ENCODE measurements at regions not wholly inside any gene's neighbourhood (a gene's known extent, or its start where the extent isn't known, plus 50 kb on each side); places are given as distances from the start of the nearest gene placed in this dataset.
A peak's percentile ranks its signal among the peaks of the same experiment; 100 is the strongest.
"Not testable (repeated sequence)": the region's sequence is repeated elsewhere in the genome, so short reads cannot be mapped to it uniquely, and the experiment has no call there.

DNA sequence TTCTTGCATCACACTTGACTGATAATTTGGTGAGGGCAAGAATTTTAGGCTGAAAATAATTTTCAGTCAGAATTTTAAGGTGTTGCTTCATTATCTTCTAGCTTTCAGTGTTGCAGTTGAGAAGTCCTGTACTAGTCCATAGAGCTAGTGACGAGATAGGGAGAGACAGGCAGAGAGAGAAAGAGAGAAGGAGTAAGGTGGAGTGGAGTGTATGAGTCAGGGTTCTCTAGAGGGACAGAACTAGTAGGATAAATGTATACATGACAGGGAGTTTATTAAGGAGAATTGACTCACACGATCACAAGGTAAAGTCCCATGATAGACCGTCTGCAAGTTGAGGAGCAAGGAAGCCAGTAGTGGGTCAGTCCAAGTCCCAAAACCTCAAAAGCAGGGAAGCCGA lies 127.2 kb downstream of the UTP18 start:
- DNase-seq (ENCODE audit: extremely low read depth in 1 of 2, low read depth in 1 of 2): no peak

DNA sequence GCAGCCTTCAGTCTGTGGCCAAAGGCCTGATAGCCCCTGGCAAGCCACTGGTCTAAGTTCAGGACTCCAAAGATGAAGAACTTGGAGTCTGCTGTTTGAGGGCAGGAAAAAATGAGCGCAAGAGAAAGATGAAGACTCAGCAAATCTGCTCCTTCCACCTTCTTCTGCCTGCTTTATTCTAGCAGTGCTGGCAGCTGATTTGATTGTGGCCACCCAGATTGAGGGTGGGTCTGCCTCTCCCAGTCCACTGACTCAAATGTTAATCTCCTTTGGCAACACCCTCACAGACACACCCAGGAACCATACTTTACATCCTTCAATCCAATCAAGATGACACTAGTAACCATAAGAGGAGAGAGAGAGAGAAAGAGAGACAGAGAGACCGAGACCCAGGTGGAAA lies 127.6 kb downstream of the UTP18 start:
- no peak for DNase-seq (ENCODE audit: extremely low read depth in 1 of 2, low read depth in 1 of 2)

DNA sequence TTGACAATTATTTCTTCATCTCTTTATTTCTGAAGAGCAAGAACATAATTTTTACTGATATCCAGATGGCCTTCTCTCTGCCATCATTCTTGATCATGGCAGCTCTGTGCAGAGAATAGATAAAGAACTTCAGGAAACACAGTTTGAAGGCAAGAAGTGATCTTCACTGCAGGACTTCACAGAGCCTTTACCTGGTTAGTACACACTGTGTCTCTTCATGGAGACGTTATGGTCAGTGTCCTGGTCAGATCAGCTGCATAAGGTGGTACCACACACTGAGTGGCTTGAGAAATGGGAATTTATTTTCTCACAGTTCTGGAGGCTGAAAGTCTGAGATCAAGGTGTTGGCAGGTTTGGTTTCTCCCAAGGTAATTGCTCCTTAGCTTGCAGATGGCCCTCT lies 129.5 kb downstream of the UTP18 start:
- DNase-seq (ENCODE audit: extremely low read depth in 1 of 2, low read depth in 1 of 2): no peak

DNA sequence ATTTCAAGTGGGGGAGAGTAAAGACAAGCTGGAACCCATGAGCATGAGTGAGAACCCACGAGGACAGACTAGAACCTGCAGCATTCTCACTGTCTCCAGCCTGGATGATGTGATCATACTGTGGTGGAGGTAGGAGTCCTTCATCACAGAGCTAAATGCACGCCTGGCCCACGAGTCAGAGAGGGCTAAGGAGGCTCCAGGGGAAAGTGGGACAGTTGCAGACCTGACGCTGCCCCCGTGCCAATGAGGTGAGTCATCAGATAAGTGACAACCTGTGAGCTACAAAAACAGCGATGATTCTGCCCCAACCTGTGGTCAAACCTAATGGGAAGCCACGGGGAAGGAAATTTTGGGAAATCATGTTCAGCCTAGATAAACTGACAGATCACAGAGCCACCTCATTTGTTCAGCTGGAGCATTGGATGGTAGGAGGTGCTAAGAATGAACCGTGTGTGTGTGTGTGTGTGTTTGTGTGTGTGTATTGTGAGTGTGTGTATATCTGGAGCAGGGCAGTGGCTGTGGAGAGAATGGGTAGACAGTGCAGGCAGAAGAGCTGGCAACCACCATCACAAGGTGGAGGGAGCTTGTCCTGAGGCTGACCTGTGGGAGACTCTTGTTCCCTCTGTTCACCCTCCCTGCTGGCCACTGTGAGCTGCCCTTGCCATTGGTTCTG lies 131.8 kb downstream of the UTP18 start:
- no peak for DNase-seq (ENCODE audit: extremely low read depth in 1 of 2, low read depth in 1 of 2)

DNA sequence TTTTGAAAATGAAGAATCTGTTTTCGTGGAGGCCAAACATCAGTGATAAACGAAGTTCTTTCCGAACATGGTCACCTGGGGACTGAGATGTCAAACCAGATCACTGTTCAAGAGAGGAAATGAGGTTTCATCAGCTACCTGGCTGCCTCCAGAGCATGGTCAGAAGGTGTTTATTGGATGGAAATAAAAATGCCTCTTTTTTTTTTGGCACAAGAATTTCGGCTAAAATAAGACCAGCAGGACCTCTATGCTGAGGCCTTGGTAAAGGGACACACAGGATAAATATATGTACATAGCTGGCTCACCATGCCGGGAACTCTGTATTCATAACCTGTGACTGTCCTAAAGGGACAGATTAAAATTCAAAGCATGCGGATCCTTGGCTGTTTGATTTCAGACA lies 135.3 kb downstream of the UTP18 start:
- no peak for DNase-seq (ENCODE audit: extremely low read depth in 1 of 2, low read depth in 1 of 2)

DNA sequence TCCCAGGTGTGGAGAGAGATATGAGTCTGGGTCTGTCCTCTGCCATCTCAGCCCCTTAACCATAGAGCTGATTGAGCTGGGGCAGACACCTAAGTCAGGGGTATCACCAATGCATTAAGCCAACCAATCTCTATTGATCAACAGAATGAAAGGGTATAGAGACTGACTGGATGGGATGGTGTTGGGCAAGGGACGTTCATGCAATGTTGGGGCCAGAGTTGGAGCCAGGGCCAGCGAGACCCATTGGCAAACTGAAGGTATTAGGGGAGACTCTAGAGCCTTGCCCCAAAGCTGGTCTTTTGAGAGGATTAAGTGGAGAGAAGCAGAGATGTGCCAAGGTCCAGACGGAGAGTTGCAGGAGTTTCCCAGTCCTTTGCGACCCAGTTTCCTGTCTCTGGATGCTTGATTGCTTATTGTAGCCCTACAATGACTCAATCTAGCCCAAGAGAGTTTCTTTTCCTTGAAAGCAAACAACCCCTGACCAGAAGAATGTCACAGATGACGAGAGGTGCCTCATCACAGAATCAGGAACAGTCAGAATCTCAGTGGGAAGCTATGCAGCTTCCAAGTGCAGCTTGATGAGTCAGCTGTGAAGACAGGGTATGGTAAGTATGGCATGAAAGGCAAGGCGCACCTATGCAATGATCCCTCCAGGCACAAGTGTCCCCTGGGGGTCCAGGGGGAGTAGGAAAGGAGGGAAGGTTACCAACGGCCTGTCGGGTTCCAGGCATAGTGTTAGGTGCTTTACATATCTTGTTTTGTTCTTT lies 137.2 kb downstream of the UTP18 start:
- DNase-seq (ENCODE audit: extremely low read depth in 1 of 2, low read depth in 1 of 2): no peak

DNA sequence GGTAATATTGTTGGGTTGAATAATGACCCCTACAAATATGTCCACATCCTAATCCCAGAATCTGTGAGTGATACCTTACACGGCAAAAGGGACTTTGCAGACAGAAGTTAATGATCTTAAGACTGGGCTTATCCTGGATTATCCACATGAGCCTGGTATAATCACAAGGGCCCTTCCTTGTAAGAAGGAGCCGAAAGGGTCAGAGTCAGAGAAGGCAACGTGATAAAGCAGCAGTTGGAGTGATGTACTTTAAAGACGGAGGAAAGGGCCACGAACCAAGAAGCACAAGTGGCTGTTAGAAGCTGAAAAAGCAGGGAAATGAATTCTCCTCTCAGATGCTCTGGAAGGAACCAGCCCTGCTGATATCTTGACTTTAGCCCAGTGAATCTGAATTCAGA lies 137.8 kb downstream of the UTP18 start:
- DNase-seq (ENCODE audit: extremely low read depth in 1 of 2, low read depth in 1 of 2): no peak

DNA sequence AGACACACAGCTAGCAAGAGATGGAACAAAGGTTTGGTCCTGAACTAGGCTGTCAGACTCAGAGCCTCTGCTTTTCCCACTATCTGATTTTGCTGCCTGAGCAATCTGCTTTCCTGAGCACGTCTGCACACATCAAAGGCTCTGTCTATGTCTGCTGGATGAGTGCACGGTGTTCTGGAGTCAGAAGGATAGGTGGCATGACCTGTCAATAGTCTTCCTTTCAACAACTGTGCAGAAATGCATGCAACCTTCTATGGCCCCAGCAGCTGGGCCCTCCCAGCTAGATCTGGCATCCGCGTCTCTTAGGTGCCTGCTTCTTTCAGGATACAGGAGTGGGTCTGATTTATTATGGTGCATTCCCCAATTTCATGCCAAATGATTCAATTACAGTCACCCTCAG lies 138.3 kb downstream of the UTP18 start:
- no peak for DNase-seq (ENCODE audit: extremely low read depth in 1 of 2, low read depth in 1 of 2)

DNA sequence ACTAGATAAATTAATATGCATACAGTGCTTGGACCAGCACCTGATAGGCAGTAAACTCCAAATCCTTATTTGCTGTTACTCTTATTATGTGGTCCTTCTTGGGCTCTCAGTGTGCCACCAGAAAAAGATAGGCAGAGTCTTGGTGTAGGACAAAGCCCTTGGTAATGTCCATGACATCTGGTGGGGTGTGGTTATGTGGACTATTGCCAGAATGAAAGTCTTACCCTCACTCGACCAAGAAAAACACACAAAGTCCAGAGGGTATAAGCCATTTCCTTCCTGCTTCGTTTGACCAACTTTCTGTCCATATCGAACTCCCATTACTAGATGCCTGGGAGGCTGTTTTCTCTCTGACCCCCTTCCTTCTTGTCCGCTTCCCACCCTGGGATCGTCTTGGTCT lies 140.9 kb downstream of the UTP18 start:
- DNase-seq (ENCODE audit: extremely low read depth in 1 of 2, low read depth in 1 of 2): no peak

DNA sequence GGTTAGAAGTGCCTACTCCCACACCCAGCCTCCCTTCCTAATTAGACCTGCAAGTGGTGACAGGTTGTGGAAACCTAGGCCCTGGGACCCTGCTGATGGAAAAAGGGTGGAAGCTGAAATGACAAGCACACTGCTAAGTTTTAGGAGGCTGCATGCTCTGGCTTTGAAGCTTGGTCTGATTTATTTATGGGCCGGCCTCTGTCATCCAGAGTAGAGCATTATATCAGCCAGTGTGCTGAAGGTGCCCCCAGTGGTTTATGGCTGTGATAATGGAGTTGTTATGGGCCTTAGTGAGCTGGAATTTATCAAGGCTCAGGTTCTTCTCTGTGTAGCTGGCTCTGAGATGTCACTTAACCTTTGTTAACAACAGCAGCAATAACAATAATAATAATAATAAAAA lies 142.6 kb downstream of the UTP18 start:
- no peak for DNase-seq (ENCODE audit: extremely low read depth in 1 of 2, low read depth in 1 of 2)

DNA sequence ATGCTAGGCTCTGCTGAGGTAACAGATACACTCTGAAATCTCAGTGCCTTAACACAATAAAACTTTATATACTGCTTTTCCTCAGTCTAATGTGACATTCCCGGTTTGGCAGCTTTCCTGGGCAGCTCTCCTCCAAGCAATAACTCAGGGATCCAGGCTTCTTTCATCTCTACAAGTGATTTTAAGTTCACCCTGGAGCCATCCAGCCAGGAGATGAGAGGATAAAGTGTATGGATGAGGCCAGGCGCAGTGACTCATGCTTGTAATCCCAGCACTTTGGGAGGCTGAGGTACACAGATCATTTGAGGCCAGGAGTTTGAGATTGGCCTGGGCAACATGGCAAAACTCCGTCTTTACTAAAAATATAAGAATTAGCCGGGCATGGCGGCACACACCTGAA lies 147.2 kb downstream of the UTP18 start:
- no peak for DNase-seq (ENCODE audit: extremely low read depth in 1 of 2, low read depth in 1 of 2)

DNA sequence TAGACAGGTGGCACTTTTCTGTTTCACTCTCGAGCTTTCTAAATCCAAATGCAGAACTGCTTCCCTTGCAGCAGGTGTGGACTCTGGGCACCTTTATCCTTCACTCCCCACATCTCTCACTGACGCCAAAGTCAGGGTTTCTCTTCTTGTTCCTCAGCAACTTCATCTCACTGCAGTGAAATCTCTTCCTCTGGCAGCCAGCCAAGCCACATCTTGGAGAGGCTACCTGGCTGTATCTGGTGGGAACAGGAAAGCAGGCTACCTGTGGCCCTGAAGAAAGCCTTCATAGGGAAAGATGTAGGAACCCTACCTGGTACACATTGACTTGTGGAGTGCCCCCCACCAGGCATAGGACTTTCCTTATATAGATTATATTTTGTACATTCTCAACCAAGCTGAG lies 159.1 kb downstream of the UTP18 start:
- DNase-seq (ENCODE audit: extremely low read depth in 1 of 2, low read depth in 1 of 2): no peak

DNA sequence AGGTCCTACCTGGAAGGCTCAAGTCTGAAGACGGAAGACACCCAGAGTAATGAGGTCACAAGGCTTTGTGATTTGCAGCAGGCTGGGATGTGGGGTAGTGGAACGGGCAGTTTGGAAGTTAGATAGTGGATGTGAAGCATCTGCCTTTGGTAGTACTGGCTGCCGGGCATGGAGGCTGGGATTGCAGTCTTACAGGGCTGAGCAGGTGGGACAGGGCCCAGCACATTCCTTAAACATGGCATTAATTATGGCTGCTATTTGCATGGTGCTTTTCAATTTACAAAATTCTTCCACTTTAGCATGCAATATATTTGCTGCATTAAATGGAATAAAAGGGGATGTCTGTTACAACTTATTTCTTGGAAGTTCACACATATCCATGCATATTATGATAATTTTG lies 161.2 kb downstream of the UTP18 start:
- DNase-seq (ENCODE audit: extremely low read depth in 1 of 2, low read depth in 1 of 2): no peak

DNA sequence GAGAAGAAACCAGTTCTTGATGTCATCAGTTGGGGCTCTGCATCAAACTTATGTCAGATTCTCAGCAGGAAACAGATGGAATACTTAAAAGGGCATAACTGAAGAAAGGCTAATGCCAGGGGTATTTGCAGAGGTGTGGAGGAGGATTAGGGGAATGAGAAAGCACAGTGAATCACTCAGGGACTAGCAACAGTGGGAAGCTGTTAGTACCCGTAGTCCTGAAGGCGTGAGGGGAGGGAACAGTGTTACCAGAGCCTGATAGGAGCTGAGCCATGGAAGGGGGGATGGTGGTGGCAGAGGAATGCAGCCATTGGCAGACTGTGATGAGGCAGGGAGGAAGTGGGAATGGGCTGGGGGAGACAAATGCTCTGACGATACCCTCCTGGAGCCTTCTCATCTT lies 162.3 kb downstream of the UTP18 start:
- DNase-seq (ENCODE audit: extremely low read depth in 1 of 2, low read depth in 1 of 2): no peak

DNA sequence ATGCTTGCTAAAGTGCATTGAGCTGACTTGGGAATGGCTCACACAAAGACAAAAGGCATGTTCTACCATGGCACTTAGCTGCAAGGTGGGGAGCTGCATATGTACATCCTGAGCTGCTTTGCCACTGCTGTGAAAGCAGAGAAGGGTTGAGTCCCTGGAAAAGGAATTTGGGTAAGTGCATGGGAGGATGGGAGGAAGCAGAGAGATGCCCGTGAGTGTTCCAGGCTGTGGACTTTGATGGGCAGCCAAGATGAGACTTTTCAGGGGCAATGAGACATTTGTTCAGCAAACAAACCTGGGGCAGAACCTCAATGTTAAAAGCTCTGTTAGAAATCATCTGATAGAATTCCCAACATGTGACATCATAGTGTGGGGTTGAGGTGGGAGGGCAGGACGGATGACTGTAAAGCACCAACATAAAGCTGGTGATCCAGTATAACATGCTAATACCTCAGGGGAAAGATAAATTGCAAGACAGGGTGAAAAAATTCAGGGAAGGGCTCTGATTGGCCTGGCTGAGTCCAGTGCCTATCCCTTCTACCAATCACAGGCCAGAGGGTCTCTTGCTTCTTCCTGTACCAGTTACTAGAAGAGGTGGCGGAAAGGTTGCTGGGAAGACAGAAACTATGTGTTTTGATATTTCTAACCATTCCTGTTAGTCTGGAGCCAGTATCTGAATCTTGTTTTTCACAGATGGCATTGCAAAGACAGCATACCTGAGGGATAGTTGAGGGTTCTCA lies 163.2 kb downstream of the UTP18 start:
- no peak for DNase-seq (ENCODE audit: extremely low read depth in 1 of 2, low read depth in 1 of 2)

DNA sequence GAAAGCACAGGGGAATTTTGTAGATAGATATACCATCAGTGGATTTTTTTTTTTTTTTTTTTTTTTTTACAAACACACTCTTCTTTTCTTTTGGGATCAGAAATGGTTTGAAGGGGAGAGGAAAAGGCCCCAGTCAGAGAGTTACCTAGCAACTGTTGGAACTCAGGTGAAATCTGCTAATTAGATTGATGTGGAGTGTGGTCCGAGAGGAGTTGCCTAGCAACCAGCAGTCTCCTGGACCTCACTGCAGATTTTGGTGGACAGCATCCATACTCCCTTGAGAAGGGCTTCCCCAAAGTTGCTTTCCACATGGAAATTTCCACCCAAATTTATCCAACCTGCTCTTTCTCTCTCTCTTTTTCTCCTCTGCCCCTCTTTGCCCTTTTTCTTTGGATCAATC lies 165.4 kb downstream of the UTP18 start:
- no peak for DNase-seq (ENCODE audit: extremely low read depth in 1 of 2, low read depth in 1 of 2)

DNA sequence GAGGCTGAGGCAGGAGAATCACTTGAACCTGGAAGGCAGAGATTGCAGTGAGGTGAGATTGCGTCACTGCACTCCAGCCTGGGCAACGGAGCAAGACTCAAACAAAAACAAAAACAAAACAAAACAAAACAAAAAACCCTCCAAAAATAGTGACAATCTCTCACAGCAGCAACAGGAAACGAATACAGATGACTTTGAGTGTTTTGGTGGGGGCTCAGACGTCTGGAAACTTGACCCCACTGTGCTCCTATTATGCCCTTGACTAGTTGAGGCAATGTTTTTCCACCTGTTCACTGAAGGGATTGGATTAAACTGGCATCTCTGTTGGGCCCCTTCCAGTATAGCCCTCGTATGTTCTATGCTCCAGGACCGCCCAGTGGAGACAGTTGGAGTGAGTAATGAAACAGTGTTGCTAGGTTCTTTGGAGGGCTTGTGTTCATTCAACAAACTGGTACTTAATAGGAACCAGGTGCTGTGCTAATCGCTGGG lies 167.0 kb downstream of the UTP18 start:
- DNase-seq (ENCODE audit: extremely low read depth in 1 of 2, low read depth in 1 of 2): no peak

DNA sequence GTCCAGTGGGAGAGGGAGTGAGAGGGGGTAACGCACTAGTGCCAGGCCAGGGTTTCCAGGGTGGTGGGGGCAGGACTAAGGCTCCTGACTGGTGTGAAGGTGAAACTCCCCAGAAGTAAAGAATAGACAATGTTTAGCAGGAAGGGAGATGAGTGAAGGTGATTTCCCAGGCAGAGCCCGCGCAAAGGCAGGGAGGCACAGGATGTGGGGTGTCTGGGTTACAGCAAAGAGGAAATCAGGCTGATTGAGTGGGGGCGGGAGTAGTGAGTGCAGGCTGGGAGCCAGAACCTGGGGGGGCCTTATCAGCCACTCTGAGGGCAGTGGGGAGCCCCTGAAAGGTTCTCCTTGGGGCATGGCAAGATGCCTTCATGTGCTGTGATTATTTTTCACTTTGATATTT lies 167.5 kb downstream of the UTP18 start:
- peak; percentile 21 to 33 for DNase-seq (ENCODE audit: extremely low read depth in 1 of 2, low read depth in 1 of 2)

DNA sequence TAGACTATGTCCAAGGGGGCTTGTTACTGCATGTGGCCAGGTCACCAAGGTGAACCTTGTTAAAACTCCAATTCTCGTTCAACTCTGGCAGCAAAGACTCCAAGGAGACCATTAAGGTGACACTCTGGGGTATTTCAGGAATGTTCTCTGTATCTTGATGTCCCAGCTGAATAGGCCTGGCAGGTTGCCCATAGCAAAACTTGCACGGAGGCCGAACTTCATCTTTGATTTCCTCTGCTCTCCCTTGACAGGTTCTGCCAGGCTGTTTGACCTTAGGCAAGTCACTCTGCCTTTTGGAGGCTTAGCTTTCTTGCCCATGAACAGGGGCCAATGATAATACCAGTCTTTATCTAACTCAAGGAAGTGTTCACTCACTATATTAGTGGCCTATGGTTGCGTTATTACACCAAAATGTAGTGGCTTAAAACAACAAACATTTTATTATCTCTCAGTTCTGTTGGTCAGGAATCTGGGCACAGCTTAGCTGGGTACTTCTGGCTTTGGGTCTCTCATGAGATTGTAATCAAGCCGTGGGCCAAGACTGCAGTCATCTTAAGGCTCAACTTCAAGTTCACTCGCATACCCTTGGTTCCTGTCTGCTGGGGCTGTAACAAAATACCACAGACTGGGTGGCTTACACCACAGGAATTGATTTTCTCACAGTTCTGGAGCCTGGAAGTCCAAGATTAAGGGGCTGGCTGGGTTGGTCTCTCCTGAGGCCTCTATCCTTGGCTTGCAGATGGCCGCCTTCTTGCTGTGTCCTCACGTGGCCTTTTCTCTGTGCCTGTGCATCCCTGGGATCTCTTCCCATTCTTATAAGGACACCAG lies 168.5 kb downstream of the UTP18 start:
- no peak for DNase-seq (ENCODE audit: extremely low read depth in 1 of 2, low read depth in 1 of 2)

DNA sequence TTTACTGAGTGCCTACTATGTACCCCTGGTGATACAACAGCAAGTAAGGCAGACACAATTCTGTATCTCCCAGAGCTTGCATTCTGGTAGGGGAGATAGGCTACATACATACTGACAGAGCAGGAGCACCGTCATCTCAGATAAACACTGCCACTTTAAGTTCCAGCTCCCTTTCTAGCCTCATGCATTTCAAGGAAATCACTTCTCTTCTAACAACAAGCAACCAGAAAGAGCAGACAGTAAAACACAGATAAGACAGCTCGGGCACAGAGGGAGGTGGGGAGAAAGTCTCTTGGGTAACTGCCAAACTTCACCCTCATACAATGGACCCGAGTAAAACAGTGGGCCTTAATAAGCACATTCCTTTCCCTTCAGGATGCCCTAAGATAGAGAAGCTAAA lies 169.6 kb downstream of the UTP18 start:
- not testable (repeated sequence) for DNase-seq (ENCODE audit: extremely low read depth in 1 of 2, low read depth in 1 of 2)

DNA sequence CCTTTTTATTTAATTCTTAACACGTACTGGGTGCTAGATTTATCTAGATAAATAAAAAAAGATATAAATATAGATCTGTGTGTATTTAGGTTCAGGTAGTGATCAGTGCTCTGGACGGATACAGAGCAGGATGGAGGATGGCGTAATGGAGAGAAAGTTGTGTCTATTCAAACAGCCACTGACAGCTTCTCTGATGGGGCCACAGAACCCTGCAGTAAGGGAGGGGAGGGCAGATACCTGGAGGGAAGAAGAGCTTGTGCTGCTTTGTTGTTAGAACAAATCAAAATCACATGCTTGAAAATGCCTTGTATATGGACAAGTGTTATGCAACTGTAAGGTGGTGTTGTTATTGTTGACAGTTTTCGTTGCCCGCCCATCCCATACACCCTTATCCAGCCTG lies 170.2 kb downstream of the UTP18 start:
- DNase-seq (ENCODE audit: extremely low read depth in 1 of 2, low read depth in 1 of 2): no peak

Measured in activated CD8-positive, alpha-beta memory T cell treated with anti-CD3 and anti-CD28 coated beads for 1 hour (primary cell).